ENCODE measurements at regions not wholly inside any gene's neighbourhood (a gene's known extent, or its start where the extent isn't known, plus 50 kb on each side); places are given as distances from the start of the nearest gene placed in this dataset.

DNA sequence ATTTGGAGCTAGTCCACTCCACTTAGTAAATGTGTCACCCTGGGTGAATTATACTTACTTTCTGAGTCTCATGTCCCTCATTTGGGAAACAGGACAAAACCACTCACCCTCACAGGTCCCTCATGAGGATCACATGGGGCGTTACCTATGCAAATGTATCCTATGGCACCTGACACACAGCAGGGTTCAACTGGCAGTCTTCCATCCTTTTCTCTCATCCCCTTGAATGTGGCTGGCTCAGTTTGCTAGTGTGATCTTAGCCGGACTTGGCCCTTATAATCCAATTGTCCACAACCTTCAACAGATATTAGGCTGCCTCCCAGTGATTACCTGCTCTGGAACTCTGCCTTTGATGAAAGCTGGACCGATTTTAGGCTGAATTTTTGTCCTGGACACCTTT is 308.8 kb downstream of the MAP2K6 start:
- DNase-seq (ENCODE audit: extremely low read depth, low read depth) = no peak
- TF ChIP-seq, protein P1, sequence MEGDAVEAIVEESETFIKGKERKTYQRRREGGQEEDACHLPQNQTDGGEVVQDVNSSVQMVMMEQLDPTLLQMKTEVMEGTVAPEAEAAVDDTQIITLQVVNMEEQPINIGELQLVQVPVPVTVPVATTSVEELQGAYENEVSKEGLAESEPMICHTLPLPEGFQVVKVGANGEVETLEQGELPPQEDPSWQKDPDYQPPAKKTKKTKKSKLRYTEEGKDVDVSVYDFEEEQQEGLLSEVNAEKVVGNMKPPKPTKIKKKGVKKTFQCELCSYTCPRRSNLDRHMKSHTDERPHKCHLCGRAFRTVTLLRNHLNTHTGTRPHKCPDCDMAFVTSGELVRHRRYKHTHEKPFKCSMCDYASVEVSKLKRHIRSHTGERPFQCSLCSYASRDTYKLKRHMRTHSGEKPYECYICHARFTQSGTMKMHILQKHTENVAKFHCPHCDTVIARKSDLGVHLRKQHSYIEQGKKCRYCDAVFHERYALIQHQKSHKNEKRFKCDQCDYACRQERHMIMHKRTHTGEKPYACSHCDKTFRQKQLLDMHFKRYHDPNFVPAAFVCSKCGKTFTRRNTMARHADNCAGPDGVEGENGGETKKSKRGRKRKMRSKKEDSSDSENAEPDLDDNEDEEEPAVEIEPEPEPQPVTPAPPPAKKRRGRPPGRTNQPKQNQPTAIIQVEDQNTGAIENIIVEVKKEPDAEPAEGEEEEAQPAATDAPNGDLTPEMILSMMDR (IDR thresholded peaks at IDR 0.05; ENCODE audit: low read depth, low read length, missing control alignments) = no peak
- H3K4me3 ChIP-seq (replicated peaks; ENCODE audit: low read depth, low read length) = no peak overlapping the region

DNA sequence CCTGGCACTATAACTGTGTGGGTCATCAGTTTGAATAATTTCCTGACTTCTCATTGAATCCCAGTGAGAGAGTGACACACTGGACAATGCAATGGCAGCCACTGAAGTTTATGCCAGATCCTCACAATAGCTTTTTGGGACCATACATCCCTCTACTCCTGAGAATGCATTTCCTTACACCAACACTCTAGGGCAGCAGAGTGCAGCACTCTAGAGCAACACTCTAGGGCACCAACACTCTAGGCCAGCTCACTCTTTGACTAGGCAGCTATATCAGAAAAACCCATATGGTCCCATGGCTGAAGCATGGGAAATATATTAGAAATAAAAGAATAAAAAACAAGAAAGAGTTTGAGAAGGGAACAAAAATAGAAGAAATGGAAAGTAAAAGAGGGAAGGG is 309.2 kb downstream of the MAP2K6 start:
- H3K4me3 ChIP-seq (replicated peaks; ENCODE audit: low read depth, low read length) = no peak overlapping the region
- DNase-seq (ENCODE audit: extremely low read depth, low read depth) = no peak
- TF ChIP-seq, protein P1 (IDR thresholded peaks at IDR 0.05; ENCODE audit: low read depth, low read length, missing control alignments) = peak; percentile 16

DNA sequence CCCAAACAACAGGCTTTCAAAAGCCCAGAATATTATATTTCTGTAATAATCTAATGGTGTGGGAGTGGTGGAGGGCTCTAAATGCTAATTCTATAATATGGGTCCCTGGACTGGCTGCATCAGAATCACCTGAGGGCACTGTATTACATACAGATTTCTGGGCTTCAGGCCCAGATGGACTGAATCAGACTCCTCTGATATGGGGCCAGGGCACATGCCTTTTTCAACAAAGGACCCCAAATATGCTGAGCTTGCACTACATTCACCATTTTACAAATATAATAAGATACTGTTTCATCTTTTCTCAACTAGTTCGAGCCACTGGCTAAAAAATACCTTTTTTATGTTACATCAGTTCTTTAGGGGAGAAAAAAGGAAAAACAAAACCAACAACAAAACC is 309.7 kb downstream of the MAP2K6 start:
- TF ChIP-seq, protein P1 (IDR thresholded peaks at IDR 0.05; ENCODE audit: low read depth, low read length, missing control alignments) = no peak
- H3K4me3 ChIP-seq (replicated peaks; ENCODE audit: low read depth, low read length) = no peak overlapping the region
- DNase-seq (ENCODE audit: extremely low read depth, low read depth) = no peak

DNA sequence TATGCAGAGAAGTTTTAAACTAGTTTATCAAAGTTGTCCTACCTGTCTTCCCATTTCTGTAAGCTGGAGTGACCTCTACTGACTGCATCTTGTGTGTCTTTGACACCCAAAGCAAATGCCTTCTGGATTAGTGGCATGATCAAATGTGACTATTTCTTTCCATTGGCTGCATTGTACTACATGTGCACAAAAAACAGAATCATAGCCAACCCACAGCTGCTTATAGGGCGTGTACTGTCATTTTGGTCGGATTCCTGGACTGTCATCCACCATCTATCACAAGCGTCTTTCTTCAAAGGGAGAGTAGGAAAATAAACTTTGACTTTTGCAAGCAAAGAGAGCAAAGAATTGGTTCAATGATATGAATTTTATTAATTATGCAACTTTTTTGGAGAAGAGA is 310.6 kb downstream of the MAP2K6 start:
- DNase-seq (ENCODE audit: extremely low read depth, low read depth) = no peak
- no peak overlapping the region for H3K4me3 ChIP-seq (replicated peaks; ENCODE audit: low read depth, low read length)
- TF ChIP-seq, protein P1 (IDR thresholded peaks at IDR 0.05; ENCODE audit: low read depth, low read length, missing control alignments) = no peak

DNA sequence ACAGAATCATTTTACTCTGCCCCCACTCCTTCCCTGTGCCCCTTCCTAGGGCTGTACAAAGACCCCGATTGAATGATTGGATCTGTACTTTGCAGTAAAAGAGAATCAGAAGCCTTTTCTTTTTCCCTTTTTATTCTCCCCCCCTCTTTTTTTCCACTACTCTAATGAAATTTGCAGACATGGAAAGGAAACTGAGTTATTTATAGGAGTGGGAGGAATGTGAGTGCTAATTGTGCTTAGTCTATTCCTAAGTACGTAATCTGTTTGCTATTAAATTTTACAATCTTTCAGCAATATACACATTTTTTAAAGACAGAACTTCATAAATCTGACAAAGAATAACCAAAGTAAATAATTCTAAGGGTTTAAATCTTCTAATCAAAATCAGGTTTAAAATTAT is 314.3 kb downstream of the MAP2K6 start:
- H3K4me3 ChIP-seq (replicated peaks; ENCODE audit: low read depth, low read length) = no peak overlapping the region
- TF ChIP-seq, protein P1 (IDR thresholded peaks at IDR 0.05; ENCODE audit: low read depth, low read length, missing control alignments) = no peak
- no peak for DNase-seq (ENCODE audit: extremely low read depth, low read depth)

DNA sequence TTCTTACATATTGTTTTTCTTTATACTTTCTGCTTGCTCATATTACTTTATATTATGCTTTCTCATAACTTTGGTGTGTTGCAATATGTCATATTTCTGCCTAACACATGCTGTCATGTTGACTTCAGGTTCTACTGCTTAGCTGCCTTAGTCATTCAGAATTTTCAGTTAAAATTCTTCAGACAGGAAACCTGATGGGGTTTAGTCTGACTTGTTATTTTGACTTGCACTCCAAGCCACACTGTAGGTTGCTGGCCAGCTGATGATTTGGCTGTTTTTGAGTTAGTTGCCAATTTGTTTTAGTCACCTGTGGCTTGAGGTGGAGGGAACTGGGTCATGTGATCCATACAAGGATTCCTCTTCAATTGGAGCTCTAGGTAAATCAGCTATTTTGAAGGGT is 315.4 kb downstream of the MAP2K6 start:
- no peak overlapping the region for H3K4me3 ChIP-seq (replicated peaks; ENCODE audit: low read depth, low read length)
- DNase-seq (ENCODE audit: extremely low read depth, low read depth) = no peak
- TF ChIP-seq, protein P1 (IDR thresholded peaks at IDR 0.05; ENCODE audit: low read depth, low read length, missing control alignments) = no peak

DNA sequence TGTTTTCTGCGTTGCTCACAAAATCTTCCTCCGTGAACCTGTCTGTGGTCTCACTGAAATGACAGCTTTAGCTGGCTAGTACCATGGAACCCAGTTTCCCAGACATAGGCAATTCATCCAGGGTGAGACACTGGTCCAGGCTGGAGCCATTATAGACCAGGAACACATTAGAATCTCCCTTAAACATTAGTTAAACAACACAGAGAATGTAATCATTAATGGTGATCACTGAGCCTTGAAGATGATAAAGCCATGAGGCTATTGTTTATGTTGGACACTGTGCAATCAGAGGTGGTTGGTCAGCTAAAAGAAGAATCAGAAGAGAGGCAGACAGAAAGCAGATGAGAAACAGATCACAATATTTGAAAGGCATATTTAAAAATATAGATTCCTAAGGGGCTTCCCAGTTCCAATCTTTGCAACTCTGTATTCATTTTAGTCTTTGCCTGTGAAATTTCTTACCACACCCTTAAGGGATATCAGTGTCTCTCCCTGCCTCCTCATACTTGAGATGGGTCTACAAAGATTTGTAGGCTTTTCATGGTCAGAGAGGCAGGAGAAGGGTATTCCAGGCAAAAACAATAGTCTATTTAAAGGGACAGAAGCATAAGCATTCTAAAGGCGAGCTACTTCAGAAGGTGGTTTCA is 317.9 kb downstream of the MAP2K6 start:
- no peak overlapping the region for H3K4me3 ChIP-seq (replicated peaks; ENCODE audit: low read depth, low read length)
- DNase-seq (ENCODE audit: extremely low read depth, low read depth) = no peak
- TF ChIP-seq, protein P1 (IDR thresholded peaks at IDR 0.05; ENCODE audit: low read depth, low read length, missing control alignments) = no peak

Measured in HFF-Myc (cell line).